MCF 10A (cell line): ENCODE measurements at regions not wholly inside any gene's neighbourhood (a gene's known extent, or its start where the extent isn't known, plus 50 kb on each side); places are given as distances from the start of the nearest gene placed in this dataset.

Experiments used
- BruUV-seq: library from RNA; stranded (reverse); fragments of 400-500 nt; replicated peaks from 2 replicates; lab custom pipeline; 2021; lab: Mats Ljungman, UMichigan
- CTCF ChIA-PET: fragments of 300-600 bp; sonication (Branson Sonifier 250); formaldehyde crosslinking; extraction: SDS; loops from one replicate; lab custom pipeline; 2021; ENCODE audit warnings: antibody characterized with exemption, inconsistent platforms; lab: Yijun Ruan, JAX
- POLR2A ChIA-PET: fragments of 300-600, 350-650 bp; sonication (Branson Sonifier 250); formaldehyde crosslinking; extraction: SDS; loops from one replicate; lab custom pipeline; 2020; ENCODE audit warnings: antibody characterized with exemption, inconsistent platforms; lab: Yijun Ruan, JAX
- DNase-seq: peaks from one replicate; pipeline ENCODE4 v3.0.0-alpha.2; 2018; ENCODE audit not compliant: unreplicated experiment
- H3K27ac Mint-ChIP-seq: one replicate; pipeline ENCODE4 v1.8.0; 2022; ENCODE audit warnings: mild to moderate bottlenecking, low read depth, mixed read lengths; ENCODE audit not compliant: unreplicated experiment
- H3K27me3 Mint-ChIP-seq: one replicate; pipeline ENCODE4 v1.8.0; 2022; ENCODE audit warnings: mixed read lengths; ENCODE audit not compliant: insufficient read depth, unreplicated experiment
- H3K36me3 Mint-ChIP-seq: one replicate; pipeline ENCODE4 v1.8.0; 2022; ENCODE audit warnings: mild to moderate bottlenecking, moderate library complexity, mixed read lengths; ENCODE audit not compliant: insufficient read depth, unreplicated experiment
- H3K4me1 Mint-ChIP-seq: one replicate; pipeline ENCODE4 v1.8.0; 2022; ENCODE audit warnings: mixed read lengths; ENCODE audit not compliant: insufficient read depth, unreplicated experiment
- H3K4me3 Mint-ChIP-seq: one replicate; pipeline ENCODE4 v1.8.0; 2022; ENCODE audit warnings: mild to moderate bottlenecking, moderate library complexity, mixed read lengths; ENCODE audit not compliant: unreplicated experiment
- H3K9me3 Mint-ChIP-seq: one replicate; pipeline ENCODE4 v1.8.0; 2022; ENCODE audit warnings: mixed read lengths; ENCODE audit not compliant: unreplicated experiment
- intact Hi-C: fragments of 100-400 bp; cut with micrococcal nuclease; formaldehyde crosslinking; loops from 2 replicates; pipeline ENCODE4 v1.14.1; 2022
- TF ChIP-seq, protein P1 (sequence below): fragments of 200-600 bp; IDR thresholded peaks from one replicate; pipeline ENCODE4 v1.8.0; 2022; ENCODE audit warnings: antibody characterized with exemption, mild to moderate bottlenecking; ENCODE audit not compliant: unreplicated experiment

DNA sequence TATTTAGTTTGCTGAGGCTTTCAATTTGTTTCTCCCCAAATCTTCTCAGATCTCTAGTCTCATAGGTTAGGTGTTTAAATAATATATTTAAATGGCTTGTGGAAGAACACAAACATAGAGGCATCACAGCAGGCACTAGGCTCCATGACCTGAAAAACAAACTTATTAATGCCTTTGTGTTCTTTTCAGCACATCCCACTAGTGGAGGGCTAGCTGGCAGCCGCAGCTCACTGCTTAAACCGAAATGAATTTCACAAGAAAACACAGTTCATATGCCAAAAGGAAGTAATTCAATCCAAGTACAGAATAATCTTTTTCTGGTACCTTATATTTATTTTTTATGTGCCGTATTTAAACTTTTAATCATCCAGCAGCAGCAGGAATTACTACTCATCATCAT, 382.5 kb downstream of the PLK2 start:
- no TSS peak for BruUV-seq
- CTCF ChIA-PET = no interaction called here
- no peaks in the 10 kb centered on the region for H3K9me3 Mint-ChIP-seq
- H3K27ac Mint-ChIP-seq = no peak overlapping the region
- TF ChIP-seq, protein P1, sequence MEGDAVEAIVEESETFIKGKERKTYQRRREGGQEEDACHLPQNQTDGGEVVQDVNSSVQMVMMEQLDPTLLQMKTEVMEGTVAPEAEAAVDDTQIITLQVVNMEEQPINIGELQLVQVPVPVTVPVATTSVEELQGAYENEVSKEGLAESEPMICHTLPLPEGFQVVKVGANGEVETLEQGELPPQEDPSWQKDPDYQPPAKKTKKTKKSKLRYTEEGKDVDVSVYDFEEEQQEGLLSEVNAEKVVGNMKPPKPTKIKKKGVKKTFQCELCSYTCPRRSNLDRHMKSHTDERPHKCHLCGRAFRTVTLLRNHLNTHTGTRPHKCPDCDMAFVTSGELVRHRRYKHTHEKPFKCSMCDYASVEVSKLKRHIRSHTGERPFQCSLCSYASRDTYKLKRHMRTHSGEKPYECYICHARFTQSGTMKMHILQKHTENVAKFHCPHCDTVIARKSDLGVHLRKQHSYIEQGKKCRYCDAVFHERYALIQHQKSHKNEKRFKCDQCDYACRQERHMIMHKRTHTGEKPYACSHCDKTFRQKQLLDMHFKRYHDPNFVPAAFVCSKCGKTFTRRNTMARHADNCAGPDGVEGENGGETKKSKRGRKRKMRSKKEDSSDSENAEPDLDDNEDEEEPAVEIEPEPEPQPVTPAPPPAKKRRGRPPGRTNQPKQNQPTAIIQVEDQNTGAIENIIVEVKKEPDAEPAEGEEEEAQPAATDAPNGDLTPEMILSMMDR = no peak
- H3K4me3 Mint-ChIP-seq = no peak overlapping the region
- no peaks in the 10 kb centered on the region for H3K36me3 Mint-ChIP-seq
- DNase-seq = no peak
- intact Hi-C loops = no loop called here
- POLR2A ChIA-PET = no interaction called here
- H3K4me1 Mint-ChIP-seq = peaks cover 4% of the 10 kb centered on the region
- no peaks in the 10 kb centered on the region for H3K27me3 Mint-ChIP-seq

DNA sequence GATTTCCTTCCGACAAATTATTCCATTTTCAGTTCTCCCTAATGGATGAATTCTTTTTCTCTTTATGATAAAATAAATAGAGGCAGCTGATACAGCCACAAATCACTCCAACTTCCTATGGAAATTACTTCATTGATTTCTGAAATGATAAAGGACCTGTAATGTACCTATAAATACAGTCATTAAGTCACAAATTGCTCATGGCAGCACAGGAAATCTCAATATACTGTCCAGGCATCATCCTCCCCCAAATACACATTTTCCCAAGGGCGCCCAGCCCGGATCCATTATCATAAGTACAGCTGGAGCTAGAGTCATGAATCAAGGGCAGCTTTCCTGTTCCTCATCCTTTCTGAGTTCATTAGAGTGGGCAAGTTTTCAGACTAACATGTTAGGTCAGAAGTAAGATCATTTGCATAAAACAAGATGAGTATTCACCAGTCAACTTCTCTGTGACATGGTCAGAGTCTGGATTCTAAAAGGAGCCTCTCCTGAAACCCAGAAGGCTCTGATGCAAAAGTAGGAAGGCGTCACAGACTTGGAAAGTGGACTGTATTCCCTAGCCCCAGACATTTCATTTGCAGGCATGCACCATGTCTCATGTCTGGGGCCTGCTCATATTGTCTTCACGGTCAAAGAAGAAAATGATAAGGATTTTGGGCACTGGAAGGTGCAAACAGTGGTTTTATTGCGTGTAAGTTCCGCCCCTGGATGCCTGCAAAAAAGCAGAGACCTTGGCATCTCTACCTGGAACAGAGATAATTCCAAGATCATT, 383.2 kb downstream of the PLK2 start:
- DNase-seq = no peak
- Mint-ChIP-seq H3K4me3 (no peak overlapping the region), H3K27ac (no peak overlapping the region), H3K9me3 (no peaks in the 10 kb centered on the region), H3K36me3 (no peaks in the 10 kb centered on the region), H3K4me1 (peaks cover 4% of the 10 kb centered on the region), H3K27me3 (no peaks in the 10 kb centered on the region)
- CTCF ChIA-PET = no interaction called here
- BruUV-seq = no TSS peak
- POLR2A ChIA-PET = no interaction called here
- TF ChIP-seq, protein P1 = no peak
- intact Hi-C loops = no loop called here

DNA sequence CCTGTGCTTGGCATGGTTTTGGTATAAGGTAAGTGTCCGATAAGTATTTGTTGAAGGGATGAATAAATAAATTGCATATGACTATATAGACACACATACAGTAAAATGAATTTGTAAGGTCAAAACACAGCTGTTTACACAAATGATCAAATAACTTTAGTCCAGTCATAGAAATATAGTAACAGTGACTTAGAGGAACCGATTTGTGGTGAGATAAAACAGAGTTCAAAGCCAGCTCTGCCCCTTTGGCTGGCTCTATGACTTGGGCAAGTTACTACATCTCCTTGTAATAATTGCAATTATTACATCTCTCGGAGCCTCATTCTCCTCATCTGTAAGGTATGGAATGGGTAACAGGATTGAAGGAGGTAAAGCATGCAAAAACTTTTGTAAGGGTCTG, 384.0 kb downstream of the PLK2 start:
- CTCF ChIA-PET = no interaction called here

DNA sequence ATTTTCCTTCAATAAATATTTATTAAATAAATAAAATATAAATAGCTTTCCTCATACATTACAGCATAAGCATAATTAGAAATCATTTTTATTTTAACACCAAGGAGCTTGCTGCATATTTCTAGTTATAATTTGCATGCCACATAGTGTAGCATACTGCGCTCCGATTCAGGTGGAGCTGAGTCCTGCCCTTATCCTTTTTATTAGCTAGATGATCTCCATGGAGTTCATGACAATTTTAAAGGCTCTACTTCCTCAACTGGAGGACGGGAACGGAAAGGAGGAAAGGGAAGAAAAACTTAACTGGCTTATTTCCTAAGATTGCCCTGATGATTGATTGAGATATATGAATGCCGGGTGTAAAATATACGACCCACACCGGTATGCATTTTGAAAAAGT, 385.2 kb downstream of the PLK2 start:
- no peak for DNase-seq
- ChIA-PET POLR2A (interaction anchor here (0.7 to 1.5 kb wide), 4 partner anchors 10 to 384 kb away, joined by 3 to 4 read pairs (median 3); no protein-coding TSS in a partner anchor), CTCF (interaction anchor here (0.8 to 1.6 kb wide), 2 partner anchors 10 to 386 kb away, joined by 3 read pairs; no protein-coding TSS in a partner anchor)
- Mint-ChIP-seq H3K4me3 (no peak overlapping the region), H3K4me1 (no peaks in the 10 kb centered on the region), H3K9me3 (no peaks in the 10 kb centered on the region), H3K27me3 (no peaks in the 10 kb centered on the region), H3K27ac (no peak overlapping the region), H3K36me3 (no peaks in the 10 kb centered on the region)
- intact Hi-C loops = no loop called here
- TF ChIP-seq, protein P1 = no peak
- no TSS peak for BruUV-seq

More for the DNA sequence above, 384.0 kb downstream of the PLK2 start:
- Mint-ChIP-seq H3K4me1 (peaks cover 4% of the 10 kb centered on the region), H3K9me3 (no peaks in the 10 kb centered on the region), H3K27ac (no peak overlapping the region), H3K27me3 (no peaks in the 10 kb centered on the region), H3K36me3 (no peaks in the 10 kb centered on the region), H3K4me3 (no peak overlapping the region)
- TF ChIP-seq, protein P1 = no peak
- intact Hi-C loops = no loop called here
- no peak for DNase-seq
- POLR2A ChIA-PET = no interaction called here
- no TSS peak for BruUV-seq
